GM12872 (cell line): ENCODE measurements at regions not wholly inside any gene's neighbourhood (a gene's known extent, or its start where the extent isn't known, plus 50 kb on each side); places are given as distances from the start of the nearest gene placed in this dataset.

ENCODE experiments used
- TF ChIP-seq, protein P1 (sequence below): IDR thresholded peaks from 3 replicates; pipeline ENCODE4 v1.5.1; 2011; ENCODE audit warnings: low read depth, mild to moderate bottlenecking, low read length, moderate library complexity; ENCODE audit not compliant: insufficient read depth

DNA sequence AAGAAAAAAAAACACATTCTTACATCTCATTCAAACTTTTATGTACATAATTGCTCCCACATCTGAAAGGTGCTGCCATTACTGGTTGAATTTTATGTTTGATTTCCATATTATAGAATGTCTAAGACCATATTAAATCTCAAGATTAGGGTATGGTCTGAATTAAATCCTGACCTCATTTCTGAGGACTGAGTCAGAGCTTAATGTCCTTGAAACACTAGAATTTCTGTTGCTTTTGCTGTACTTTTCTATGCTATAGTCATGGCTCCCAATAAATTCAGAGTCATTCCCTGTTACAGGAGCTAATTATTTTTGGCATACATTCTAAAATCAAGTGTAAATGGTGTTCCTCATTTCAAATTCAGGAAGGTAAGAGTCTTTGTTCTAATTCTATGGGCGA, 285.3 kb upstream of the MANEA start:
- TF ChIP-seq, protein P1, sequence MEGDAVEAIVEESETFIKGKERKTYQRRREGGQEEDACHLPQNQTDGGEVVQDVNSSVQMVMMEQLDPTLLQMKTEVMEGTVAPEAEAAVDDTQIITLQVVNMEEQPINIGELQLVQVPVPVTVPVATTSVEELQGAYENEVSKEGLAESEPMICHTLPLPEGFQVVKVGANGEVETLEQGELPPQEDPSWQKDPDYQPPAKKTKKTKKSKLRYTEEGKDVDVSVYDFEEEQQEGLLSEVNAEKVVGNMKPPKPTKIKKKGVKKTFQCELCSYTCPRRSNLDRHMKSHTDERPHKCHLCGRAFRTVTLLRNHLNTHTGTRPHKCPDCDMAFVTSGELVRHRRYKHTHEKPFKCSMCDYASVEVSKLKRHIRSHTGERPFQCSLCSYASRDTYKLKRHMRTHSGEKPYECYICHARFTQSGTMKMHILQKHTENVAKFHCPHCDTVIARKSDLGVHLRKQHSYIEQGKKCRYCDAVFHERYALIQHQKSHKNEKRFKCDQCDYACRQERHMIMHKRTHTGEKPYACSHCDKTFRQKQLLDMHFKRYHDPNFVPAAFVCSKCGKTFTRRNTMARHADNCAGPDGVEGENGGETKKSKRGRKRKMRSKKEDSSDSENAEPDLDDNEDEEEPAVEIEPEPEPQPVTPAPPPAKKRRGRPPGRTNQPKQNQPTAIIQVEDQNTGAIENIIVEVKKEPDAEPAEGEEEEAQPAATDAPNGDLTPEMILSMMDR = no peak

DNA sequence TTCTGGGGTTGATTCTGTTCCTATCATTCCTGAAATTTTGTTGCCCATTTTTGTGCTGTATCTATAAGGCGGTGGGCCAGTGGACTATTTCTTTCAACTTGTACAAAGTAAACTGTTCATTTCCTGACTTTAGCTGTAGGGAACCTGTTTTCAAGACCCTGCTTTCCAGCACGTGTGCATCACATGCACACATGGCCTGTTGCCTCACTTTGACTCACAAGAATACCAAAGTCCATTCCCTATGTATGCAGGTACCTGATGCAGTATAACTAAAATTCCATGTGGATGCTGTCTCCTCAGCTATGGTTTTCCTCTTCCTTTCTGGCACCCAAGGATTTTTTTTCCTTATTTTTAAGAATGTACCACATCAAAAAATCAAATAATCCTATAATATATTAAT, 284.1 kb upstream of the MANEA start:
- TF ChIP-seq, protein P1 = no peak

DNA sequence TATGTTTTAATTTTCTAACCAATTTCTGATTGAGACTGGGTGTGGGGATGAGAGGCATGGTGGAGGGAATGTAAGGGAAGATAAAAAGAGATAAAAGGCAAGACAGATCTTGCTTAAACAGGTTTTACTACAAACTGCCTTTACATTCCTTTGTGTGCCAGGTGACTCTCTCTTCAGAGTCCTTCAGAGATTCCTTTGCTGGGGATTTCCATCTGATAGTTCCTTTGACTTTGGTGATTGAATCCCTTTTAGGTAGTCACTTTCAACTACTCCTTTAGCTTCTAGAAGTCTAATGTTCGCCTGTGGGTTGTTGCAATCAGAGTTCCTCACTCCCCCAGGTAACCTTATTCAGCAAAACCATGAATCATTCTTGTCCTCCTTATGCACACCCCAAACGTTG, 283.3 kb upstream of the MANEA start:
- TF ChIP-seq, protein P1 = no peak

DNA sequence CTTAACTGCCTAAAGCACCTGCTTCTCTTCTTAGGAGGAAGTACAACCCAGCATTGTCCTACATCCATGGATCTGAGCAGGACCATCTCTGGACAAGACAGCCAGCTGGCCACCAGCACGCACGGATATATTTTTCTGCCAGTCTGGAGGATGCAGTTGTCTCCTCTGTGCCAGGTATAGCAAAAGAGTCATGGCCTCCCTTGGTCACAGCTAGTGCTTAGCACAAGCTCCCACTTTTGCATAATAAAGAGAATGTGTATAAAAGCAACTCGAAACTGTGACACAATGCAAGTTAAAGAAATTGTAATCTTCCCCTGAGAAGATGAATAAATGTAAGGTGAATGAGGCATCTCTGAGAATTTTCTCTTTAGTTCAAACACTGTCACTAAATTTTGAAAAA, 267.8 kb upstream of the MANEA start:
- TF ChIP-seq, protein P1 = no peak

DNA sequence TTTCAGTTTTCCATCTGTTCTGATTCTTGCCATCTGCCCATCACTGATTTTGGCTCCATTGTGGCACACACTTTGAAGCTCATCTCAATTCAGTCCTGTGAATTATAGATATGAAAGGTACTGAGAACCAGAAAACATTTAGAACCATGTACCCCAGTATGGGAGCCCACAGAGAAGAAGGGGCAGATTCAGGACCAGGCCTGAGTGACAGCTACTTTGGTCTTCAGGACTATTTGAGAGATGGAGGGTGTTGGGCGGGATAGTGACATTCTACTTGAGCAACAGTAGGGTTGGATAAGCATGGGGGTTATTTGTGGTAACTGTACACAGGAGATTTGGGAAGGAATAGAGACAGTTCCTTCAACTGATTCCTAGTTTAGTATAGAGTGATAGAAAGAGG, 259.2 kb upstream of the MANEA start:
- TF ChIP-seq, protein P1 = no peak

DNA sequence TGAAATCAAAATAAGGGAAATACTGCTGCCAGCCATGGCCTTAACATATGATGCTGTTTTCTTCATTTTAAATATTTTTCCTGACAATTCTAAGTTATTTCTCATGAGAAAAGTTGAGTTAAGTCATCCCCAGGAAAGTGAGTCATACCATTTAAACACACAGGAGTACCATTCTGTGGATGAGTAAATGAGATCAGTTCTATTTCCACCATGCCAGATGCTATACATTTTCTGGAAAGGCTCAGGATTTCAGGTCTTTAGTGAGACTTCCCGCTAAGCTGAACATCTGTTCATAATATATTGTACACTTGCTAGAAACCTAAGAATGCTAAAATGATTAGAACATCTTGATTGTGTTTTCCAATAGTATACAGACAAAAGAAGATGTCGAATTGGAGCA, 256.2 kb upstream of the MANEA start:
- TF ChIP-seq, protein P1 = no peak

DNA sequence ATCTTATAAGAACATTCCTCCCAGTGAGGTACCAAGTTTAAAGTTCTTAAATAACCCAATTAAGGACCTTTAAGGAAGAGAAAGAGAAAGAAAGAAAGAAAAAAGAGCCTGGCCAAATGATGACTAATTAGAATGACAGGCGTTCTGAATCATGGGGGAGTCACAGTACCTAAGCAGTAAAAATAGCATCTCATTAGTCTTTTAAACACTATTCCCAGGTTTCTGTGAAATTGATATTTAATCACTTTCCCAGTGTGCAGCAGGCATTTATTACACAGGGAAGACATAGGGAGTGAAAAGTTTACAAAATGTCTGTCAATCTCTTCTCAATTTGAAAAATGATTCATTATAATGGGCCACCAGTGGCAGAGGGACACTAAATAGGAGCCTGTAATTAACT, 251.4 kb upstream of the MANEA start:
- TF ChIP-seq, protein P1 = no peak

DNA sequence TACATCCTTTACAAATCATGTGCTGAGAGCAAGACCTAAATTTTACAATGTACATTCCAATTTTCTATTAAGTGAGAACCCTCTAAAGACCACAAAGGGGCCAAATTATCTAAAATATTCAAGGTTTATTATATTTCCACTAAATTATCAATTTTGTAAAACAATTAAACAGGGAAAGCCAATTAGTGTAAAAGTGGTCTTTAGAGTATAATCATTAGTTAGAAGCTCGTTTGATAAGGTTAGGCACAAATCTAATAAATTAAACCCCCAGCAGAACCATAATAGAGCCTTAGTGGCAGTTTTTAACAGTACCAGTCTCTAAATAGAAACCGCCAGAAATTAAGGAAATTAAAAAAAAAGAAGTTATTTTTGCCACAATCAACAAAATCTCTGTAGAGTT, 249.1 kb upstream of the MANEA start:
- TF ChIP-seq, protein P1 = no peak
